Endothelial cell of umbilical vein (primary cell): ENCODE measurements at regions not wholly inside any gene's neighbourhood (a gene's known extent, or its start where the extent isn't known, plus 50 kb on each side); places are given as distances from the start of the nearest gene placed in this dataset.

Source experiments
- BruUV-seq: library from RNA; stranded (reverse); fragments of 400-500 nt; replicated peaks from 2 replicates; lab custom pipeline; 2021; lab: Mats Ljungman, UMichigan
- CTCF ChIA-PET: fragments of 300-600, 350-600 bp; sonication (Branson Sonifier 250); formaldehyde crosslinking; loops from one replicate; lab custom pipeline; 2021; ENCODE audit warnings: antibody characterized with exemption, inconsistent platforms; lab: Charles Lee
- POLR2A ChIA-PET: fragments of 300-600, 350-600 bp; sonication (Branson Sonifier 250); formaldehyde crosslinking; loops from one replicate; lab custom pipeline; 2021; ENCODE audit warnings: antibody characterized with exemption, inconsistent platforms; lab: Charles Lee
- DNase-seq: peaks from one replicate; pipeline ENCODE4 v3.0.0-alpha.2; 2011; ENCODE audit warnings: low read depth, low spot score
- FAIRE-seq: peaks from 2 replicates; lab custom pipeline; 2011; peaks lifted over from hg19 to GRCh38; lab: Jason Lieb, UNC
- H2AFZ ChIP-seq: 2 replicates; pipeline ENCODE4 v1.6.0; 2012; ENCODE audit warnings: low read depth, low read length, control low read depth, inconsistent platforms
- H3K27ac ChIP-seq: 2 replicates; pipeline ENCODE4 v1.5.1; 2011; ENCODE audit warnings: low read depth, mild to moderate bottlenecking, control low read depth, low read length, moderate library complexity; ENCODE audit not compliant: insufficient read depth
- H3K27me3 ChIP-seq, 2 experiments: 2 replicates each; pipeline versions ENCODE4 v1.6.0 to v1.6.1; 2011; ENCODE audit warnings: low read length in 2 of 2, mixed read lengths in 1 of 2; ENCODE audit not compliant: control insufficient read depth in 2 of 2, insufficient read depth in 2 of 2
- H3K36me3 ChIP-seq, 2 experiments: 2 replicates in 1 of 2; 3 replicates in 1 of 2; pipeline ENCODE4 v1.5.1; 2011; ENCODE audit warnings: low read length in 2 of 2, mild to moderate bottlenecking in 1 of 2, moderate library complexity in 1 of 2; ENCODE audit not compliant: control insufficient read depth in 2 of 2, insufficient read depth in 2 of 2; ENCODE audit errors: extremely low read depth in 1 of 2
- H3K4me1 ChIP-seq: 3 replicates; pipeline ENCODE4 v1.5.1; 2011; ENCODE audit warnings: mild to moderate bottlenecking, low read length; ENCODE audit not compliant: control insufficient read depth, insufficient read depth; ENCODE audit errors: extremely low read depth
- H3K4me2 ChIP-seq: 2 replicates; pipeline ENCODE4 v1.6.1; 2011; ENCODE audit warnings: low read length, control low read depth, mixed read lengths; ENCODE audit not compliant: insufficient read depth
- H3K4me3 ChIP-seq, 3 experiments: fragments of 200-600 bp in 1 of 3; sonication (generic), shearing (Covaris generic) in 1 of 3; replicated peaks in 1 of 3; 2 replicates each; pipeline ENCODE4 v1.5.1; 2011 to 2016; ENCODE audit warnings: control low read depth in 3 of 3, low read length in 3 of 3, mild to moderate bottlenecking in 2 of 3, inconsistent platforms in 1 of 3, low read depth in 1 of 3, moderate library complexity in 1 of 3; ENCODE audit not compliant: insufficient read depth in 1 of 3
- H3K79me2 ChIP-seq: 2 replicates; pipeline ENCODE4 v1.6.0; 2012; ENCODE audit warnings: low read length, inconsistent platforms; ENCODE audit not compliant: control insufficient read depth, insufficient read depth
- H3K9ac ChIP-seq: replicated peaks from 2 replicates; pipeline ENCODE3; 2011; ENCODE audit warnings: low read length, control low read depth; ENCODE audit not compliant: insufficient read depth; ENCODE audit errors: extremely low read depth
- H3K9me1 ChIP-seq: replicated peaks from 3 replicates; pipeline ENCODE4 v1.6.0; 2011; ENCODE audit warnings: mild to moderate bottlenecking, low read length; ENCODE audit not compliant: control insufficient read depth, insufficient read depth; ENCODE audit errors: extremely low read depth
- H3K9me3 ChIP-seq: replicated peaks from 2 replicates; pipeline ENCODE4 v1.5.1; 2012; ENCODE audit warnings: low read length, inconsistent platforms; ENCODE audit not compliant: control insufficient read depth, insufficient read depth
- H4K20me1 ChIP-seq: replicated peaks from 2 replicates; pipeline ENCODE3; 2011; ENCODE audit warnings: mild to moderate bottlenecking, low read length; ENCODE audit not compliant: control insufficient read depth, insufficient read depth; ENCODE audit errors: extremely low read depth
- CTCF ChIP-seq, 2 donors: IDR thresholded peaks; 1 replicate in 1 of 2; 2 replicates in 1 of 2; pipeline ENCODE4 v1.5.1; 2011; ENCODE audit warnings: low read length in 2 of 2, mild to moderate bottlenecking in 2 of 2, moderate library complexity in 2 of 2, control low read depth in 1 of 2, inconsistent platforms in 1 of 2, low read depth in 1 of 2; ENCODE audit not compliant: insufficient read depth in 1 of 2; ENCODE audit errors: extremely low read depth in 1 of 2
- EZH2 ChIP-seq: IDR thresholded peaks from 2 replicates; pipeline ENCODE4 v1.6.1; 2012; ENCODE audit warnings: borderline replicate concordance, low read depth, mild to moderate bottlenecking, moderate library complexity, low read length, inconsistent platforms; ENCODE audit not compliant: severe bottlenecking
- FOS ChIP-seq: IDR thresholded peaks from 2 replicates; pipeline ENCODE4 v1.6.1; 2011; ENCODE audit warnings: mild to moderate bottlenecking, low read length, moderate library complexity, borderline replicate concordance; ENCODE audit not compliant: insufficient read depth
- GATA2 ChIP-seq: IDR thresholded peaks from 2 replicates; pipeline ENCODE4 v1.7.0; 2011; ENCODE audit warnings: low read depth, mild to moderate bottlenecking, moderate library complexity, mixed read lengths, low read length; ENCODE audit not compliant: insufficient read length, insufficient read depth
- JUN ChIP-seq: IDR thresholded peaks from 2 replicates; pipeline ENCODE4 v1.6.1; 2011; ENCODE audit warnings: borderline replicate concordance, low read depth; ENCODE audit not compliant: insufficient read length, insufficient read depth
- MAX ChIP-seq: IDR thresholded peaks from 2 replicates; pipeline ENCODE4 v1.6.1; 2011; ENCODE audit not compliant: insufficient read depth, insufficient read length
- MYC ChIP-seq: IDR thresholded peaks from one replicate; pipeline ENCODE4 v1.6.1; 2011; ENCODE audit warnings: mild to moderate bottlenecking, low read depth, low read length
- POLR2A ChIP-seq: IDR thresholded peaks from 2 replicates; pipeline ENCODE4 v1.6.1; 2012; ENCODE audit warnings: low read depth, mild to moderate bottlenecking, control low read depth, low read length
- POLR2AphosphoS5 ChIP-seq: IDR thresholded peaks from 2 replicates; pipeline ENCODE4 v1.6.1; 2012; ENCODE audit warnings: low read depth, mild to moderate bottlenecking, control low read depth, low read length, moderate library complexity; ENCODE audit not compliant: insufficient read depth
- dilution Hi-C: fragments of 300-500 bp; cut with MboI; formaldehyde crosslinking; loops from one replicate; pipeline ENCODE4 v1.15.0; 2019; ENCODE audit warnings: low sequenced_read_pairs; ENCODE audit not compliant: extremely low pct_ligation_motif_present
- intact Hi-C: fragments of 100-400 bp; cut with micrococcal nuclease; formaldehyde crosslinking; loops from one replicate; pipeline ENCODE4 v1.10.0; 2022

- Histone ChIP-seq H3K9ac (no peak overlapping the region), H3K27ac (no peak overlapping the region), H3K9me1 (no peaks in the 10 kb centered on the region), H3K27me3 (no peaks in the 10 kb centered on the region), H3K79me2 (no peaks in the 10 kb centered on the region), H4K20me1 (no peaks in the 10 kb centered on the region), H3K36me3 (no peaks in the 10 kb centered on the region), H3K4me2 (no peak overlapping the region), H3K4me3 (no peak overlapping the region), H3K9me3 (no peaks in the 10 kb centered on the region), H2AFZ (no peak overlapping the region), H3K4me1 (peaks cover 8% of the 10 kb centered on the region)
- no TSS peak for BruUV-seq
- ChIA-PET CTCF (no interaction called here), POLR2A (no interaction called here)
- no peak for TF ChIP-seq POLR2A
- no peak for TF ChIP-seq FOS
- TF ChIP-seq EZH2: no peak
- TF ChIP-seq MAX: no peak
- no peak for TF ChIP-seq MYC
- TF ChIP-seq GATA2: no peak
- no peak for TF ChIP-seq CTCF (IDR thresholded peaks at IDR 0.05; ENCODE audit: extremely low read depth in 1 of 2, insufficient read depth in 1 of 2, low read depth in 1 of 2, low read length in 2 of 2)
- no peak for TF ChIP-seq POLR2AphosphoS5
- TF ChIP-seq JUN: no peak
- dilution Hi-C loops: no loop called here
- FAIRE-seq: no peak
- DNase-seq: no peak
- intact Hi-C loops: no loop called here
Measured at GRCh38 chr1:56426587-56427381, 152.6 kb downstream of the PLPP3 start.
